Stimulated activated CD4-positive, alpha-beta T cell treated with anti-CD3 and anti-CD28 coated beads, Interleukin-12 subunit alpha, Interleukin-12 subunit beta, amount 100 ng/mL, for 24 hours (primary cell): ENCODE measurements at regions not wholly inside any gene's neighbourhood (a gene's known extent, or its start where the extent isn't known, plus 50 kb on each side); places are given as distances from the start of the nearest gene placed in this dataset.

ENCODE experiments used
- DNase-seq, 2 experiments: peaks; one replicate each; pipeline ENCODE4 v3.0.0-alpha.2; 2020; ENCODE audit warnings: low read depth in 2 of 2

DNA sequence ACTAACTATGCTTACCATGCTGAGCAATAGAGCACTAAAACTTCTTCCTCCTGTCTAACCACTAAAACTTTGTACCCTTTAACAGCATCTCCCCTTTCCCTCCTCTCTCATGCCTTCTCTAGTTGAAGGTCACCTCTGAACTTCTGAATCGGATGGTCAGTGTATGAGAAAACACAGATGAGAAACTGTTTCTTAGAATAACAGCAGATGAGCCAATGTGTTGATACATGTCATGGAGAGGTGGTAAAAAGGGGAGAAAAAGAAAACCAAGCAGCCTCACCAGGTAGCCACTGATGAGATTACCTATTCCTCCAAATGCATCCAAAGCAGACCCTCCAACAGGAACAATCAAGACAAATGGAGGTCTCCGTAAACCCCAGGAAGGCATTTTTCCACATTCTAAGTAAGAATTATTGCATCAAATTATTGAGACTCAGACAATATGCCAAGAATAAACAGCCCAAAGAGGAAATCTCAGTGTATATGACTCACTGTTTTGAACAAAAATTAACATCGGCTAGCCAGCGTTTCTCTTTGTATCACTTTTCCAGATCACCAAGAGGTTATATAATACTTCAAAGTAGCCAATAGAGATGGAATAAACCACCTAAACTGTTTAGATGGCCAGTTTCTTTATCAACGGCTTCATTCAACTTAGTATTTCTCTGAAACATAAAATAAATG, 793.3 kb upstream of the SOX9 start:
- DNase-seq = no peak

DNA sequence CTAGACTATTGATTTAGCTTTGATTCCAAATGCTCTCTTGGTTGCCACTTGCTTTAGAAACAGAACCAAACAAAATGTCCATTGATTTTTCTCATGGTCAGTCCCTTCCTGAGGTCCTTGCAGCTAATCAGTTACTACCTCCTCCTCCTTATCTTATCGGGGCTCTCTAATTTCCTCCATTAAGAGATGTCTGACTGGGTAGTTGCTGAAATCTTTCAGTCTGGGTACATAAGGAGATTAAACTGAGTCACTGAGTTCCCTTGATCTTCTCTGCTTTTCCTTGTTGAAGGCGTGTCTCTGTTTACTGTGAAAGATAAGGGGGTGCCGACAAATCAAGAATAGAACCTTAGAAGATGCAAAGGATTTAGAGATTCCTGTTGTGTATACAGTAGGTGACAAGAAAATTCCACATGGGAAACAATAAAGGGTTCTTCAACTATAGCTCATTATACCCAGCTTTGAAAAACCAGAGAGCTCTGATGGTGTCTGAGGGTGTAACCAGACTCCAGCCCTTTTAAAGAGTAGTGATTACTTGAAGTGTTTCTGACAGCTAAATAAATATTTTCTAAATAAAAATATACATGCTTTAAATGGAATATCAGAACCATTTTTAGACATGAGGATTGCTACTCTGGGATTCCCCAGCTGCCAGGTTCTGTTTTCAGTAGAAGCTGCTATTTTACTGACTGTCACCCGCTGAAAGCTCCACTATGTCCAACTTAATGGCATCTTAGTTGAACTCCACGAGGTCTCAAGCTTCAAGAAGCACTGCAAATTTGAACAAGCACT, 791.3 kb upstream of the SOX9 start:
- no peak for DNase-seq

GRCh38 chr17:71330099-71330375, 790.8 kb upstream of the SOX9 start:
- DNase-seq = no peak

GRCh38 chr17:71331754-71332325, 789.0 kb upstream of the SOX9 start:
- DNase-seq = no peak

DNA sequence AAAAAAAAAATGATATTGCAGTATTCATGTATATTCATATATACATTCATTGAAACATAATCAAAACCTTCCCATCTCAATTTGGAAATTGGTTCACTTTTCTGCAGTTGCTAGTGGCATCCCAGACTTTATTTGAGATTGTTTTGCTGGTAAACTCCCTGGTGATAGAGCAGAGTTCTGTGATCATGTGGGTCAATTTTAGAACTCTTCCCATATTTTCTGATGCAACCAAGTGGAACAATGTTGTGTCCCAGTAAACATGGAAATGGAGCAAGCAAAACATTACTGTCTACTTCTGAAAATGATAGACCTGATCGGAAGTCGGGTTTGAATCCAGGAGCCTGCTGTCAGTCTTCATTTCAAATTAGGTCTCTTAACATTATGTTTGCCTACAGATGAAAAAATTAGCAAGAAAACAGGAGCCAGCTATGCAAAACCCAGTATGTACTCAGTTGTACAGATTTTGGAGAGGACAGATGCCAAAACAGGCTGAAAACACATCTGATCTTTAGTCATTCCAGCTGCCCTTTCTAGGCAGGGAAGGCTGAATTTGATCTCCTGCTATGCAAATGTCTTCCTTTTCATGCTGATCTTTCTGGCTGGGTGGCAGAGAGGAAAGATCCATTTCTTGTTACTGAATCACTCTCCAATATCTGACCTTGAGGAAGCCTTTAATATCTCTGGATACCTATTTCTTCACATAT, 786.6 kb upstream of the SOX9 start:
- no peak for DNase-seq

- no peak for DNase-seq
Measured at GRCh38 chr17:71335212-71335611, 785.6 kb upstream of the SOX9 start.

DNA sequence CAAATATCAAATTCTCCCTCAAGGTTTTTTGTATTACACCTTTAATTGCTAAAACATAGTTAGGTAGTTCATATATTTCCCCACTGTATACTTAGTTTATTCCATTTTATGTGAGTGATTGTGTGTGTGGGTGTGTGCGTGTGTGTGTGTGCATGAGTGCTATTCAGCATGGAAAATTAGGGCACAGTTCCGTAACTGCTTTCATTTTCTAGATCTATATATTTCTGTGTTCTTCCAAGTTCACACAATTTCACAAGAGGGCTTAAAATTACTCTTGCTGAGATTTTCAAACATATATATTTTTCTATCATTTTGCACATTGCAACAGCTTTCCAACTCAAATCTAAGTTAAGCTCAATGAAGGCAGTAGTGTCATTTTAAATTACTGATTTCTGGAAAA, 782.9 kb upstream of the SOX9 start:
- no peak for DNase-seq

DNA sequence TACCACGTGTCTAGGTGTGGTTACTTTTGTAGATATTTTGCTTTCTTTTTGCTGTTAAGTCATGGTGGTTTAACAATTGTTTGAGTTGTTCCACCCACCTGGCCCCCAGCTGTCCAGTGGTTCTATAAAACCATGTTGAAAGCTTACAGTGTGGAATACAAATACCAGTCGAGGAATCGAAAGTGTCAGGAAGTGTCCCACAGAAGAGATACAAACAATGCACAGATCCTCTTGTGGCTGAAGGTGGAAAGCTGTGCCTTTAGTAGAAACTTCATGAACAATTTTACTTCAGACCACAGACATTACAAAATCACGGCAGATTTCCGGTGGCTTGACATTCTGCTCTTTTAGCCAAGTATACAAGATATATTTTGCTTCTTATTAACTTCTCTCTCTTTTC, 782.4 kb upstream of the SOX9 start:
- DNase-seq = no peak

- no peak for DNase-seq
Measured at GRCh38 chr17:71339206-71339605, 781.6 kb upstream of the SOX9 start.

DNA sequence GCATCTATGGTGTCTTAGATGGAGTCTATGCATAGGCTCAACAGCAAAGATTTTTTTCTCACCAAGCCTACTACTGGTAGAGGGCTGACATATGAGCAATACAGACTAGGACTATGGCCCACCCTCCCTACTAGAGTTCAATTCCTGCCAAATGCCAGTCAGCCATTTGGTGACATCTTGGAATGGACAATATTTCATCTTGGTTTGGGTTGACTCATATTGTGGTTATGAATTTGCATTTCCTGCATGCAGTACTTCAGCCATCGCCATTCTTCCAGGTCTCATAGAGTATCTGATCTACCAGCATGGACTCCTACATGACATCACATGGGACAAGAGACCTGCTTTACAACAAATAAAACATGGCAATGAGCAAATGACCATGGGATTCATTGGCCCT, 778.1 kb upstream of the SOX9 start:
- no peak for DNase-seq

DNA sequence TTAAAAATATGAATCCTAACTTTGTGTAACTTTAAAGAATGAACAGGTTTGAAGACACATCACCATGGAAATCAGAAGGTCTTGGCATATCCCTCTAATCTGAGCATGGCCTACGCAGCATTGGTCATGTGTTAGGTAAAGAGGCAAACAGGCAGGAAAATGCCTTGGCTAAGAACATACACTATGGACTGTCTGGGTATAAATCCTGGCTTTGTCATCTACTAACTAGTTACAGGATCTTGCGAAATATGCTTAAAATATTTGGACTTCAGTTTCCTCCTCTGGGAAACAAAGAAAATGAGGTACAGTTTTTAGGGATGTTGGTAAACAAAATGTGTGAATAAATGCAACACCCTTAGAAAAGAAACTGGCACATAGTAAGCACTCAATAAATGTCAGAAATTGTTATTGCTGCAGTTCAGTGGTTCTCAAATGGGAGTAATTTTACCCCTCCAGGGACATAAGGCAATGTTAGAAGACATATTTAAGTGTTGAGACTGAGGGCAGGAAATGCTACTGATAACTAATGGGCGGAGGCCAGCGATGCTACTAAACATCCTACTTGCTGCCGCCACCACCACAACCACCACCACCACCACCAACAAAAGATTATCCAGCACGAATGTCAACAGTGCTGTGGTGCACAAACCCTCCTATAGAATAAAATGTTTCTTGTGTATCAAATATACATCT, 770.8 kb upstream of the SOX9 start:
- no peak for DNase-seq

DNA sequence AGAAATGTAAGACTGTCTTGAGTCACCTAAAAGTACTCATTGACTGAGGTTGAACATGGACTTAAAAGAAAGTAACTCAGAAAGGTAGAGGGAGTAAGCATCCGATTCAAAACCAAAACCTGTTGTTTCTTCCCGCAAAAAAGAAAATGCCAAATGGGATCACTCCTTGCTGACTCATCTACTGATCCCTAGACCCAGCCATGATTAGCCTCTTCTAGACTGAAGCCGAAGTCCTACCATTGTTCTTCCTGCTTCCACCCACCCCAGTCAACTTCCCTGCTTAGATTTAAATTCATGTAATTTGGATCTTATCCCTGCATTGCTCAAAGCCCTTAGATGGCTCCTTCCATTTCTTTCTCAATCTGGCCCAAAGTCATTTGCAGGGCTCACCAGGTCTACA, 760.5 kb upstream of the SOX9 start:
- no peak for DNase-seq

DNA sequence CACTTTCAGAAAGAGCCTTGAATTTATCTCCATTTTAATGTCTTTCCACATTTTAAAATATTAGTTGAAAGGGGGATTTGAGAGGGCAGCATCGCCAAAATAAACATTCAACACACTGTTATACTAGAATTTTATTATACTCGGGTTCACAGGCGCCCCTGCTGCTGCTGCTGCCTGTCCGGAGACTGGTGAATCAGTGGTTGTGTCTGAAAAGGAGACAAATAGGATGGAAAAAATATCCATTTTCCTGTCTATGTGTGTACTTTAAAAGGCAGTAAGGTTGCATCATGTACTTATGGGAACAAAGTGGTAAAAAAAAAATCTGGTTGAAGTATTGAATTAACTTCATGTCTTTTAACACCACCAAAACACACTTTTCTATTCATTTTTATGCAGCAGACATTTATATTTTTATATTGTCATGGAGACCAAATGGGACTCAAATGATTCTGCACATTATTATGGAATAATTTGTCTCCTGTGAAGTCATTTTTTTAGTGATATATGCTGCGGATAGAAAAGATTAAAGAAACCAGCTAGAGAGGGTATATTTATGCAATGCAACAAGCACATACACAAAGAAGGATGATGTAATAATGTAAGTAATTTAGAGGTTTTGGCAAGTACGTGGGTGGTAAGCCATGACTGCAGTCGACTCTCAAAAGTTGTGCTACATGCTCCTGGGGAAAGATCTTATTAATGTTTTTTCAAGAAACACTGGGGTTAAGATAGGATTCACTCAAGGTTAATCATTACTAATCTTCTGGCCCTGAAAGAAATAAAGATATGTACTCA, 759.0 kb upstream of the SOX9 start:
- no peak for DNase-seq

- no peak for DNase-seq
Measured at GRCh38 chr17:71363661-71364060, 757.2 kb upstream of the SOX9 start.

DNA sequence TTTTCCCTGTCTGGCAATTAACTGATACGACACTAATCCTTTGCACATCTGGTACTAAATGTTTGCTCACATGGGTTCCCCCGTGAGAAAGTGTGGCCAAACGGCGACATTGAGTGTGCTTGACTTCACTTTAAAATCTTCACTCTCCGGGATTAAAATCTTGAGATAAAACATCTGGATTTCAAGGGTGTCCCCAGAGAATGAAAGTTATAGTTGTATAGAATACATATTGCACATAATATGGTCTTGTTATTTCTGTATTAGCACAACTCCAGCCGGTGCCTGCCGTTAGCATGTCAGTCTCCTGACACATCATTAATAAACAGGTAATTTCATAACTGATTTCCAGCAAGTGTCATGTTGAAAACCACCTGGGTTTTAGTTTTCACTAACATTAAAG, 749.0 kb upstream of the SOX9 start:
- DNase-seq = no peak

DNA sequence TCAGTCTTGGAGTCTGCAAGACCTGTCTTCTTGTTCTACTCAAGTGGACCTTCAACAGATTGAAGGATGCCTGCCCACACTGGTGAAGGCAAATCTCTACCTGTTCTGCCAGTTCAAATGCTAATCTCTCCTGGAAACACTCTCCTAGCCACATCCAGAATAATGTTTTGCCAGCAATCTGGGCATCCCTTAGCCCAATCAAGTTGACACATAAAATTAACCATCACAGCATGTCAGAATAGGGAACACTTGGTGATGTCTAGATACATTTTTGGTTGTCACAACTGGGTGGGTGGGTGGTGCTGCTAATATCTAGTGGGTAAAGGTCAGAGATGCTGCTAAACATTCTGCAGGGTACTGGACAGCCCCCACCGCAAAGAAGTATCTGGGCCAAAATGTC, 744.9 kb upstream of the SOX9 start:
- no peak for DNase-seq

DNA sequence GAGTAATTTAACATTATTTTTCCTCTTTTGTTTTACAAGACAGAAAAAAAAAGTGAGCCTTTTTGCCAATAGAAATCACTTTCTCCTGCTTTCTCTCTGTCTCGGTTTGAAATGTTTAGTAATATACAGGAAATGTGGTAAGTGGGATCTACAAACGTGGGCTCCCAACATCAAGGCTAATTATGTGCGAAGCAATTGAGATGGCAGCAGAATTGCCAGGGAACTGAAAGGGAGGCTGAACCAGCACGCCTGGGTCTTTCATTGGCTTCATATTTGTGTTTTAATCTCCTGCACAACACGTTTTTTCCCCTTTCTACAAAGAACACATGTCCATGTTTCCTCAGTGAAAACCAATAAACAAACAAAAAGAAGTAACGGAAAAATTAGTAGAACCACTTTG, 743.9 kb upstream of the SOX9 start:
- no peak for DNase-seq

GRCh38 chr17:71378036-71378435, 742.8 kb upstream of the SOX9 start:
- no peak for DNase-seq

DNA sequence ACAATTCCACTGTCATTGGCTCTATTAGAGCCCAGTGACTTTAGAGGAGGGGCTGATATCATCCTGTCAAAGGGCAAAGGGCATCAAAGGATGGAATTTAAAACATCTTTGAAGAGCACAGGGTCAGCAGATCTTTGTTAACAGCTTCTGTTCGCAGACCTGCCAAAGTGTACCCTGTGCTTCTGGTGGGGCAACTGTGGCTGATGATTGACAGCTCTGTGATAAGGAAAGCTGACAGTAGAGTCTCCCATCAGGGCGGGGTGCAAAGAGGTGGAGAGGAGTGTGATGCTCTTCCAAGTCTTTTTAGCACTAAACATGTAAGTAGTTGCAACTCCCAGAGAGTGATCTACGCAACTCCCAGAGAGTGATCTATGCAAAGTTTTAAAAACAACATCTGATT, 742.1 kb upstream of the SOX9 start:
- no peak for DNase-seq

DNA sequence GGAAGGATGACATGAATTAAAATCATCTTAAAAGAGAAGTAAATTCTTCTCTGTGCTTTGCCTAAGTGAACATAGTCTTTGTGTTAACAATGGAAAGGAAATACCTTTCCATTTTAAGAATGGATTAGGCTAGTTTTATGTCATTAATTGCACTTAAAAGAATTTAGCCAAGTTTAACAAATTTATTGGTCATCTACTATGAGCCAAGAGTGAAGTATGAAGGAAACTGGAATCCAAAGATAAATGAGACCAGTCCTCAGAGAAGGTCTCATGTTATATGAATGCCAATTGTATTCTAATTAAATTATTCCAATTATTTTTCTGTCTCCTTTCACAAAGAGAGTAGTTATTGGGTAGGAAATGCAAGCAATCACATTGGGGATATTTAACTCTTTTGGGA, 741.3 kb upstream of the SOX9 start:
- no peak for DNase-seq

DNA sequence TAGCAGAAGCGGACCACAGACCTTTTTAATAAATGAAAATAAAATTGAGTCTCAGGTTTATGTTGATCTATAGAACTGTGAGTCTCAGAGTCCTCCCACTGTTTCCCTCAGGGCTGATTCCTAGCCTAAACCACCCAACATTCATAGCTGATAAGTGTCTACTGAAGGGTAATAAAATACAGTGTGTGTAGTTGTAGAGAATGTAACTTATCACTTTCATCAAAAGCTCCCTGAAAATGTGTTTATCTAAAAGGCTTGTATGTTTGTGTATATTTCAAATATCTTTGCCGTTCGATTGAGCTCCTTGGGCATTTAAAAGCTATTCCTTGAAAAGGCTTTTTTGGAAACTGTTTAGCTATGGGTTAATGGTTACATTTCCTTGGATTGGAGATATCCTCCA, 740.3 kb upstream of the SOX9 start:
- no peak for DNase-seq

GRCh38 chr17:71380936-71381335, 739.9 kb upstream of the SOX9 start:
- no peak for DNase-seq
